ENCODE measurements at regions not wholly inside any gene's neighbourhood (a gene's known extent, or its start where the extent isn't known, plus 50 kb on each side); places are given as distances from the start of the nearest gene placed in this dataset.
"Not testable (repeated sequence)": the region's sequence is repeated elsewhere in the genome, so short reads cannot be mapped to it uniquely, and the experiment has no call there.

DNA sequence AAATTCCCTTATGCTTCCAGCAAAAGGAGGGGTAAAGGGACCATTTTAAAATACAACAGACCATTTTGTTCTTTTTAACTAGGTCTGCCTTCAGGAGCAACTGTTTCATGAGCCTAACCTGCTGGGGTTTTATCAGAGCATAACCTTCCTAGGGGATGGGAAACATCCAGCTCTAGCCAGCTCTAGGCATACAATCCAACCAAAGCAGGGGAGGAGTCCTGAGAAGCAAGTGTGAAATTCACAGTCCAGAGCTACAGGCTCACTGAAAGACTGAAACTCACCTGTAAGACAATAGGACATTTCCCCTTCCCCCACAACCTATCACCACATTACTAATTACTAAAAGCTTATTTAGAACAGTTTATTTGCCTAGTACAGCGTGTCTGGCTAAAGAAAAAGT is 1296.6 kb upstream of the DDX18 start:
- no peak for DNase-seq

DNA sequence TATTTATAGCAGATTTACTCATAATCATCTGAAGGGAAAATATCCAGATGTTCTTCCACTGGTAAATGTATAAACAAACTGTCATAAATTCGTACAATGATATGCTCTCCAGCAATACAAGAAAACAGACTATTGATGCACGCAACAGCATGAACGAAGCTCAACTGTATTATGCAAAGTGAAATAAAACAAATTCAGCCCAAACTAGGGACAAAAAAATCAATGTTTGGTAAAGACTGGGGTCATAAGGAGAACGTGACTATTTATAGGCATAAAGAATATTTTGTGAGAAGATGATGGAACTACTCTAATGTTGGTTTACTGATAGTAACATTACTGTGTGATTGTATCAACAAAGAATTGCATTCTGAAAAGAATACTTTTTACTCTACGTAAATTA is 1276.7 kb upstream of the DDX18 start:
- DNase-seq: no peak

DNA sequence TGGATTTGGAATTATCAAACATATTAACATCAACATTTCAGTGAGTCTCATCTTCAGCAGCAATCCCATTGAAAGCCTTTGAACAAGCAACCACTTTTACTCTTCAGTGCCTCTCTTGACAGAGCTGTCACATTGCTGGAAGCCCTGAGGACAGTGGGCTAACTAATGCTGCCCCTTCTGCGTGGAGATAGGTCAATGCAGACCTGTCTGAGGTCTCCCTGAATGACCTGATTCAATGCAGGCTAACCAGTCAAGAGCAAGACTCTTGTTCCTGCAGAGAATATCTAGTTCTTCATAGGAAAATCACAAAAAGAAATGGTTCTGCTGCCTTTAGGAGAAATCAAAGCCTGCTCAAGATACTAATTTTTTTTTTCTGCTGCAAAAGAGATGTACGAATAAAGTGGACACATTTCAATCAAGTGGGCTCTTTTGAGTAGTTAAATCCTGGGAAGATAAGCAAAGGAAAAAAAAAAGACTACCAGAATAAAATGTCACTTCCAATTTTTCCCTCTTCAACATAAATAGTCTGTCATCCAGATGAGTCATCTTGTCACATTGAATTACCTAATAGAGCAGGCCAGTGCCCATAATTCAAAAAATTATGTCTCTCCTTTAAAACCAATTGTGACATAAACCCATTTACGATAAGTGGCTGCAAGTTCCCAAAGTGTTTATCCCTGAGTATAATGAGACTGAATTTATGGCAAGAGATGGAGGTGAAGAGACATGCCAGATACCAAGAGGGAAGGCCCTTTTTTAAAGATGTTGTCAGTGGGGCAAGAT is 1269.0 kb upstream of the DDX18 start:
- no peak for DNase-seq

DNA sequence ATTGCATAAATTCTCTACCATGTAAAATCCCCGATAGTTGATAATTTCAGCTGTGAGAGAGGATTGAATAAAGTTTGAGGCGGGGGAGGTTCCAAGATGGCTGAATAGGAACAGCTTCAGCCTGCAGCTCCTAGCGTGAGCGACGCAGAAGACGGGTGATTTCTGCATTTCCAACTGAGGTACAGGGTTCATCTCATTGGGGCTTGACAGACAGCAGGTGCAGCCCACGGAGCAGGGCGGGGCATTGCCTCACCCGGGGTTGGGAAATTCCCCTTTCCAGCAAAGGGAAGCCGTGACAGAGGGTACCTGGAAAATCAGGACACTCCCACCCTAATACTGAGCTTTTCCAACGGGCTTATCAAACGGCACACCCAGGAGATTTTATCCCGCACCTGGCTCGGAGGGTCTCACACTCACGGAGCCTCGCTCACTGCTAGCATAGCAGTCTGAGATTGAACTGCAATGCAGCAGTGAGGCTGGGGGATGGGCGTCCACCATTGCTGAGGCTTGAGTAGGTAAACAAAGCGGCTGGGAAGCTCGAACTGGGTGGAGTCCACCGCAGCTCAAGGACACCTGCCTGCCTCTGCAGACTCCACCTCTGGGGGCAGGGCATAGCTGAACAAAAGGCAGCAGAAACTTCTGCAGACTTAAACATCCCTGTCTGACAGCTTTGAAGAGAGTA is 1261.6 kb upstream of the DDX18 start:
- DNase-seq: not testable (repeated sequence)

DNA sequence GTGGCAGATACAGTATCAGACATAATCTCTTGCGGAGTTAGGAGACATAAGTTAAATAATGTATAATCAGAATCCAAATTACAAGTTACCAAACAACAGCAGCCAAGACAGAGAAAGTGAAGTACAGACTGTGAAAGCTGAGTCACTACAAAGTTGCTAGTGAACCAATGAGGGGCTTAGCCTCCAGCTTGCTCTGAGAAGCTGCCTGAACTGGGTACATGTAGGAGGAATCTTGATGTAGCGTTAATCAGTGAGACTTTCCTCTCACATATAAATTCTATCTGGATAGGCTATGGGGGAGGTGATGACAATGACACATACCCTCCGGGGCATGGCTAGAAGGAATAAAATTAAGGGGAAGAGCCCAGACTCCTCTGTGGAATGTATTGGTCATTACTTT is 1234.3 kb upstream of the DDX18 start:
- DNase-seq: no peak

DNA sequence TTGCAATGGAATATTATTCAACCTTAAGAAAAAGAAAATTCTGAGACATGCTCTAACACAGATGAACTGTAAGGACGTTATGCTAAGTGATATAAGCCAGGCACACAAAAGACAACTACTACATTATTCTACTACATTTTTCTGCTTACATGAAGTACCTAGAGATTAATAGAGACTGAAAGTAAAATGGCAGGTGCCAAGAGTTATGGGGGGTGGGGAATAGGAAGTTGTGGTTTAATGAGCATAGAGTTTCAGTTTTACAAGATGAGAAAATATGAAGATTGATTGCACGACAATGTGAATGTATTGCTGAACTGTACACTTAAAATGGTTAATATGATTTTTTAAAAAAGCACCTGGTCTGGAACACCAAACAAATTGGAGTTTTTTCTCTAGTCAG is 1231.6 kb upstream of the DDX18 start:
- no peak for DNase-seq

DNA sequence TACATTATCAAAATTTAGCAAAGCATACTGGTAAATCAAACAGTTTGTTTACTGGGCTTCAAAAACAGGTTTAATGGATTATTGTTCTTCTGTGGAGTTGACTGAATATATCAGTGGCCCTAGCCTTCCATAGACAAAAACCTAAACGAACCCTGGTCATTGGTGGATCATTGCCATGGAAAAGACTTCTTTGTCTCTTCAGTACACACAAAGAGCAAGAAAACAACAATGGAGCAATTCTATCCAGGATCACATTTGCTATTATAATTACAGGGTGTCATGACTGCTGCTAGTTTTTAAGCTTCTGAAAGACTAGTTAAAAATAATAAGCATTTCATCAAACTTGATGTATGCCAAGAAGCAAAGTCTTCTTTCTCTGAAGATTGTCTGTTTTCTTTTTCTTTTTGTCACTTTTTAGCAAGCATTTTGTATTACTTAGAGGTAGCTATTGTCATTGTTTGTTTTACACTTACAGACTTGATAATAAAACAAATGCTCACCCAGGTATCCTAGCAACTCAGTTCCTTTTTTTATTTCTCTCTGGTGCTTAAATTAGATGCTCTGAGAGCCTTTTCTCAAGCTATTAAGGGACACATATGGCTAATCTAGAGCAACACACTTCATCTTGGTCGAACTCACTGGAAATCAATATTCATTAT is 1228.7 kb upstream of the DDX18 start:
- DNase-seq: no peak

DNA sequence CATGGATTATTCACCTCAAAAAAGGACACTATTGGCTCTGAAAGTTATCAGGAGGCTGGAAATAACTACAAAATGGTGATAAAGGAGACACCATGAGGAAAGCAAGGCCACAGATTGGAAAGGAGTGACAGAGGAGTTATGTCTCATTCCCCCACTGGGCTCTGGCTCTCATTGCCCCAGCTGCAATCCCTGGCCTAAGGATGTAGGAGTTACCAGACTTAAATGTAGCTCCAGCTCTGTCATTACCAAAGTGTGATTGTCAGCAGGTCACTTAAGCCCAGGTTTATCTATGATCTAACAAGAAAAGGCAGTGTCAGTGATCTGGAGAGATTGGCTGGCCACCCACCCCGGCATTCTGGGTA is 1228.2 kb upstream of the DDX18 start:
- DNase-seq: no peak
